SJSA1 (cell line): ENCODE measurements at regions not wholly inside any gene's neighbourhood (a gene's known extent, or its start where the extent isn't known, plus 50 kb on each side); places are given as distances from the start of the nearest gene placed in this dataset.
"Not testable (repeated sequence)": the region's sequence is repeated elsewhere in the genome, so short reads cannot be mapped to it uniquely, and the experiment has no call there.

Source experiments
- DNase-seq, 2 experiments: peaks; one replicate each; pipeline ENCODE4 v3.0.0-alpha.2; 2015 to 2020; ENCODE audit warnings: low spot score in 2 of 2, low read depth in 1 of 2
- H3K27ac ChIP-seq: fragments of 250-450 bp; sonication (Bioruptor Pico); 2 replicates; pipeline ENCODE4 v1.5.1; 2020; ENCODE audit warnings: mild to moderate bottlenecking, moderate library complexity
- H3K27me3 ChIP-seq: fragments of 250-450 bp; sonication (Bioruptor Pico); replicated peaks from 2 replicates; pipeline ENCODE4 v1.5.1; 2020; ENCODE audit warnings: mild to moderate bottlenecking, moderate library complexity
- H3K36me3 ChIP-seq: fragments of 250-450 bp; sonication (Bioruptor Pico); 2 replicates; pipeline ENCODE4 v1.5.1; 2020; ENCODE audit warnings: mild to moderate bottlenecking
- H3K4me1 ChIP-seq: fragments of 250-450 bp; sonication (Bioruptor Pico); replicated peaks from 2 replicates; pipeline ENCODE4 v1.6.1; 2021; ENCODE audit warnings: mild to moderate bottlenecking
- H3K4me3 ChIP-seq: fragments of 250-450 bp; sonication (Bioruptor Pico); 2 replicates; pipeline ENCODE4 v1.5.1; 2020; ENCODE audit warnings: mild to moderate bottlenecking
- H3K9me3 ChIP-seq: fragments of 250-450 bp; sonication (Bioruptor Pico); replicated peaks from 2 replicates; pipeline ENCODE4 v1.5.1; 2020; ENCODE audit warnings: mild to moderate bottlenecking

- Histone ChIP-seq H3K36me3 (no peaks in the 10 kb centered on the region), H3K4me1 (peaks cover 23% of the 10 kb centered on the region)
- peak in 1 of 2 experiments; percentile 27 for DNase-seq
Measured at GRCh38 chr2:236643480-236643879, 73.9 kb downstream of the ACKR3 start.

GRCh38 chr2:236644067-236644466, 74.4 kb downstream of the ACKR3 start:
- H3K4me3 ChIP-seq, result no peak overlapping the region
- H3K36me3 ChIP-seq, result no peaks in the 10 kb centered on the region
- no peak for DNase-seq
- H3K27ac ChIP-seq, result no peak overlapping the region
- no peaks in the 10 kb centered on the region for H3K27me3 ChIP-seq
- H3K4me1 ChIP-seq, result peaks cover 23% of the 10 kb centered on the region
- H3K9me3 ChIP-seq, result no peaks in the 10 kb centered on the region

More at GRCh38 chr2:236643480-236643879, 73.9 kb downstream of the ACKR3 start:
- Histone ChIP-seq H3K27me3 (no peaks in the 10 kb centered on the region), H3K27ac (peak overlapping the region; percentile 92), H3K4me3 (no peak overlapping the region), H3K9me3 (no peaks in the 10 kb centered on the region)

- DNase-seq, result peak in 1 of 2 experiments; percentile 24
- Histone ChIP-seq H3K27ac (no peak overlapping the region), H3K4me3 (no peak overlapping the region), H3K4me1 (peaks cover 23% of the 10 kb centered on the region), H3K27me3 (no peaks in the 10 kb centered on the region), H3K9me3 (no peaks in the 10 kb centered on the region), H3K36me3 (no peaks in the 10 kb centered on the region)
Measured at GRCh38 chr2:236644502-236644911, 74.9 kb downstream of the ACKR3 start.

GRCh38 chr2:236645141-236645540, 75.5 kb downstream of the ACKR3 start:
- H3K4me1 ChIP-seq, result peaks cover 23% of the 10 kb centered on the region
- not testable (repeated sequence) for H3K27ac ChIP-seq, DNase-seq, H3K27me3 ChIP-seq, H3K4me3 ChIP-seq, H3K36me3 ChIP-seq, H3K9me3 ChIP-seq

GRCh38 chr2:236646441-236646840, 76.8 kb downstream of the ACKR3 start:
- Histone ChIP-seq H3K36me3 (no peaks in the 10 kb centered on the region), H3K9me3 (no peaks in the 10 kb centered on the region), H3K4me1 (peaks cover 23% of the 10 kb centered on the region), H3K27ac (no peak overlapping the region), H3K4me3 (no peak overlapping the region), H3K27me3 (no peaks in the 10 kb centered on the region)
- DNase-seq, result peak in 1 of 2 experiments; percentile 22

GRCh38 chr2:236646871-236647270, 77.2 kb downstream of the ACKR3 start:
- Histone ChIP-seq H3K27ac (no peak overlapping the region), H3K4me3 (no peak overlapping the region), H3K9me3 (no peaks in the 10 kb centered on the region), H3K36me3 (no peaks in the 10 kb centered on the region), H3K27me3 (no peaks in the 10 kb centered on the region), H3K4me1 (peaks cover 21% of the 10 kb centered on the region)
- peak in 1 of 2 experiments; percentile 24 for DNase-seq

- no peak overlapping the region for H3K27ac ChIP-seq
- DNase-seq, result no peak
- H3K36me3 ChIP-seq, result no peaks in the 10 kb centered on the region
- H3K27me3 ChIP-seq, result no peaks in the 10 kb centered on the region
- peaks cover 13% of the 10 kb centered on the region for H3K4me1 ChIP-seq
- H3K9me3 ChIP-seq, result no peaks in the 10 kb centered on the region
- H3K4me3 ChIP-seq, result no peak overlapping the region
Measured at GRCh38 chr2:236647621-236648020, 78.0 kb downstream of the ACKR3 start.

GRCh38 chr2:236653863-236654262, 84.2 kb downstream of the ACKR3 start:
- no peaks in the 10 kb centered on the region for H3K36me3 ChIP-seq
- H3K27me3 ChIP-seq, result no peaks in the 10 kb centered on the region
- no peak overlapping the region for H3K4me3 ChIP-seq
- H3K9me3 ChIP-seq, result no peaks in the 10 kb centered on the region
- no peak overlapping the region for H3K27ac ChIP-seq
- DNase-seq, result peak in 1 of 2 experiments; percentile 6
- peaks cover 10% of the 10 kb centered on the region for H3K4me1 ChIP-seq

GRCh38 chr2:236654496-236654895, 84.9 kb downstream of the ACKR3 start:
- Histone ChIP-seq H3K27ac (no peak overlapping the region), H3K27me3 (no peaks in the 10 kb centered on the region), H3K4me3 (no peak overlapping the region), H3K4me1 (peaks cover 16% of the 10 kb centered on the region), H3K9me3 (no peaks in the 10 kb centered on the region), H3K36me3 (no peaks in the 10 kb centered on the region)
- peak in 1 of 2 experiments; percentile 26 for DNase-seq

- H3K36me3 ChIP-seq, result no peaks in the 10 kb centered on the region
- H3K9me3 ChIP-seq, result no peaks in the 10 kb centered on the region
- no peak overlapping the region for H3K4me3 ChIP-seq
- peaks cover 33% of the 10 kb centered on the region for H3K4me1 ChIP-seq
- H3K27ac ChIP-seq, result no peak overlapping the region
- DNase-seq, result peak in 1 of 2 experiments; percentile 22
- no peaks in the 10 kb centered on the region for H3K27me3 ChIP-seq
Measured at GRCh38 chr2:236656166-236656565, 86.5 kb downstream of the ACKR3 start.

- no peaks in the 10 kb centered on the region for H3K27me3 ChIP-seq
- no peaks in the 10 kb centered on the region for H3K36me3 ChIP-seq
- peaks cover 38% of the 10 kb centered on the region for H3K4me1 ChIP-seq
- H3K27ac ChIP-seq, result no peak overlapping the region
- H3K4me3 ChIP-seq, result no peak overlapping the region
- DNase-seq, result peak in 1 of 2 experiments; percentile 30
- H3K9me3 ChIP-seq, result no peaks in the 10 kb centered on the region
Measured at GRCh38 chr2:236656721-236657120, 87.1 kb downstream of the ACKR3 start.

- peak in 1 of 2 experiments; percentile 22 for DNase-seq
- Histone ChIP-seq H3K27me3 (no peaks in the 10 kb centered on the region), H3K27ac (no peak overlapping the region), H3K4me1 (peaks cover 43% of the 10 kb centered on the region), H3K4me3 (no peak overlapping the region), H3K9me3 (no peaks in the 10 kb centered on the region), H3K36me3 (no peaks in the 10 kb centered on the region)
Measured at GRCh38 chr2:236657215-236657614, 87.6 kb downstream of the ACKR3 start.

GRCh38 chr2:236657801-236658200, 88.2 kb downstream of the ACKR3 start:
- peak in 1 of 2 experiments; percentile 29 for DNase-seq
- no peak overlapping the region for H3K27ac ChIP-seq

GRCh38 chr2:236658974-236659757, 89.5 kb downstream of the ACKR3 start:
- Histone ChIP-seq H3K4me1 (peaks cover 63% of the 10 kb centered on the region), H3K27me3 (no peaks in the 10 kb centered on the region), H3K9me3 (no peaks in the 10 kb centered on the region), H3K36me3 (no peaks in the 10 kb centered on the region), H3K27ac (no peak overlapping the region), H3K4me3 (no peak overlapping the region)
- DNase-seq, result peak in 1 of 2 experiments; percentile 24

More at GRCh38 chr2:236657801-236658200, 88.2 kb downstream of the ACKR3 start:
- Histone ChIP-seq H3K4me1 (peaks cover 49% of the 10 kb centered on the region), H3K9me3 (no peaks in the 10 kb centered on the region), H3K27me3 (no peaks in the 10 kb centered on the region), H3K4me3 (no peak overlapping the region), H3K36me3 (no peaks in the 10 kb centered on the region)
